IgD-negative memory B cell (primary cell): ENCODE measurements at regions not wholly inside any gene's neighbourhood (a gene's known extent, or its start where the extent isn't known, plus 50 kb on each side); places are given as distances from the start of the nearest gene placed in this dataset.
A peak's percentile ranks its signal among the peaks of the same experiment; 100 is the strongest.

ENCODE experiments used
- H3K27ac Mint-ChIP-seq, 3 donors: one replicate each; pipeline ENCODE4 v1.8.0; 2020 to 2022; ENCODE audit warnings: mild to moderate bottlenecking in 3 of 3, mixed read lengths in 3 of 3, moderate library complexity in 1 of 3
- H3K27me3 Mint-ChIP-seq: one replicate; pipeline ENCODE4 v1.8.0; 2021; ENCODE audit warnings: mixed read lengths
- H3K36me3 Mint-ChIP-seq: one replicate; pipeline ENCODE4 v1.8.0; 2020; ENCODE audit warnings: mild to moderate bottlenecking, mixed read lengths
- H3K4me1 Mint-ChIP-seq, 3 donors: one replicate each; pipeline ENCODE4 v1.8.0; 2020 to 2022; ENCODE audit warnings: mixed read lengths in 3 of 3, mild to moderate bottlenecking in 1 of 3
- H3K4me3 Mint-ChIP-seq, 4 donors: one replicate each; pipeline ENCODE4 v1.8.0; 2020 to 2022; ENCODE audit warnings: mild to moderate bottlenecking in 4 of 4, mixed read lengths in 4 of 4, moderate library complexity in 3 of 4
- H3K9me3 Mint-ChIP-seq, 3 donors: one replicate each; pipeline ENCODE4 v1.8.0; 2020 to 2021; ENCODE audit warnings: mixed read lengths in 3 of 3, mild to moderate bottlenecking in 1 of 3

DNA sequence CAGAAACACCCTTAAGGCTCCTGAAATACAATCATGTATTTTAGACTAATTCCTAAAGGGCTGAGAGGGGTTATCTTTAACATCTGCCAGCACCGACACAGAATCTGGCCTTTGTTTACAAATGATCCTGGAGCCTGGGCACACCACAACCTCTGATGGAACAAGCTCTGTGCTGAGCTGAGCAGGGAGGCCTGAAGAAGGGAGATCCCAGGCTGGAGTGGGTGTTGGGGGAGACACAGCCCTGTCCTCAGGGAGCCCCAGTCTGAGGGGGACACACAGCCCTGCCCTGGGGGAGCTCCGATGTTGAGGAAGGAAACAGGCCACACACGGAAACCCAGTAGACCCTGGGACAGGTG, 130.5 kb downstream of the VEGFA start:
- Mint-ChIP-seq H3K9me3 (peaks cover 0 to 3% (median 3%) of the 10 kb centered on the region in 3 donors), H3K27me3 (peaks cover 3% of the 10 kb centered on the region), H3K27ac (no peak overlapping the region), H3K4me3 (no peak overlapping the region), H3K4me1 (no peaks in the 10 kb centered on the region), H3K36me3 (no peaks in the 10 kb centered on the region)

DNA sequence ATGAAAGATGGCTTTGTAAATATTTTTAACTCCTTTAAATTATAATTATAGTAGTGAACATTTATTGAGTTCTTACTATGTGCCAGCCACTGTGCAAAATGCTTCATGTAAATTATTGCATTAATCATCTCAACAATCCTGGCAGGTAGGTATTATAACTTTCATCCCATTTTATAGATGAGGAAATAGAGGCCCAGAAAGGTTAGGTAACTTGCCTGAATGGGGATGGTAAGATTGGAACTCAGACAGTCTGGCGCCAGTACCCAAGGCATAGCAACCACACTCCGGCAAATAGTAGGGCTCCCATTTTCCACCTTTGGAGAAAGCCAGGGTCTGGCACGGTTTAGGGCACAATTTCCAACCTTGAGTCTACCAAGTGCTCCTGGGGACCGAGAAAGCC, 129.8 kb downstream of the VEGFA start:
- peaks cover 0 to 3% (median 3%) of the 10 kb centered on the region in 3 donors for H3K9me3 Mint-ChIP-seq
- H3K27me3 Mint-ChIP-seq, result peaks cover 3% of the 10 kb centered on the region
- no peak overlapping the region for H3K4me3 Mint-ChIP-seq
- H3K4me1 Mint-ChIP-seq, result no peaks in the 10 kb centered on the region
- no peak overlapping the region for H3K27ac Mint-ChIP-seq
- no peaks in the 10 kb centered on the region for H3K36me3 Mint-ChIP-seq

DNA sequence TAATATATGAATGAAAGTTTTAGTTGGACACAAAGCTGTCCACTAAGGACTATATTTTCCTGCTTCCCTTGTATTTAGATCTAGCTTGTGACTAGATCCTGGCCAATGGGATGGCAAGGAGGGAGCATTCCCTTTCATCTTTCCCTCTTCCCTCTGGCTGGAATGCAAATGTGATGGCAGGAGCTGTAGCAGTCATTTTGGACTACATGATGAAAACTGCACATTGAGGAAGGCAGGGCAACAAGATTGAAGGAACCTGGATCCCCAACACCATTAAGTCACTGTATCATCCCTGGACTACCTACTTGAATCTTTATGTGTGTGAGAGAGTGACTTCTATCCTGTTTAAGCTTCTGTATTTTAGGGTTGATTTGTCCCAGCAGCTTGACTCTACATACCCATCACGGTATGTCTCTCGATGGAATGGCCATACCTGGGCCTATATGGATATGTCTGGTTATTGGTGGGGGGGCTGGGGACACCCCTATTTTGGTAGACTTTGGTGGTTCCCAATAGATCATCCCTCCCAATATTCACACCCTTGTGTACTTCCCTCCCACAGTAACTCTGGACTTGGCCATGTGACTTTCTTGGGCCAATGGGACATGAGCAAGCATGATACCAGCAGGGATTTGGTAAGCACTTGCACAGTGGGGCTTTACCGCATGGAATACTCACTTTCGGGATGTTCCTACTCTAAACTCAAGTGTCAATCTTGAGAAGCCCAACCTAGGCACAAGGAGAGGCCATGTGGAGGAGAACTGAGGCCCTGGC, 128.5 kb downstream of the VEGFA start:
- H3K27me3 Mint-ChIP-seq, result peaks cover 3% of the 10 kb centered on the region
- peaks cover 0 to 3% (median 3%) of the 10 kb centered on the region in 3 donors for H3K9me3 Mint-ChIP-seq
- H3K4me1 Mint-ChIP-seq, result no peaks in the 10 kb centered on the region
- no peak overlapping the region for H3K4me3 Mint-ChIP-seq
- no peaks in the 10 kb centered on the region for H3K36me3 Mint-ChIP-seq
- H3K27ac Mint-ChIP-seq, result peak overlapping the region in 1 of 3 donors; percentile 63

DNA sequence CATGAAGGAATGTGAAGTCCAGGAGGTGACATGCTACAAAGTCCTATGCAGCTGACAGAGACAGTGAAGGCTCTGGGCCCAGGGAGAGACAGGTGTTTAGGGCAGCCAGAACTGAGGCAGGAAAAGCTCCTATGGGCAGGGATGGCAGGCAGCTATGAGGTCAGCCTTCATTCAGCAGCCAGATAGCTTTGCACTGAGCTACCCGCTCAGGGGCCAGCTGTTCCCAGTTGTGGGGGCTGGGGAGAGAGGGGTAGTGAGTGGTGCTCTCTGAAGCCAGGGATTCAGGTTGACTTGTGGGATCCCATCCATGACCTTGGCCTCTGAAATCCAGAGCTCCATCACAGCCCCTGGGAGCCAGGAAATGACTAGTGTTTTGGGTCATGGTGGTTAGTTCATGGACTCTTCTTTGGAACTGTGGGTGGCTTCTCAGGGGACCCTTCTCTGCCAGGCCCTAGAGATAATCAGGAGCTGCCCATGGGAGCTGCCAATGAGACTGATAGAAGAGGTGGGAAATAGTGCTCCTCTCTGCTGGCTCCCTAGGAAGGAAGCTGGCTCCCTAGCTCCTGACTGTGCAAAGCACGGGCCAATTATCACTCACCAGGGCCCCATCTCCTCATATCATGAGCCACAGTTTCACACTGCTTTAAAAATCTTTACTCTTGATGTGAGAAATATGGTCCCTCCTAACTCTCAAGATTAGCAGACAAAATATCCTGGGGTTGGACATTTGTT, 127.7 kb downstream of the VEGFA start:
- Mint-ChIP-seq H3K27ac (no peak overlapping the region), H3K4me3 (no peak overlapping the region), H3K4me1 (no peaks in the 10 kb centered on the region)

DNA sequence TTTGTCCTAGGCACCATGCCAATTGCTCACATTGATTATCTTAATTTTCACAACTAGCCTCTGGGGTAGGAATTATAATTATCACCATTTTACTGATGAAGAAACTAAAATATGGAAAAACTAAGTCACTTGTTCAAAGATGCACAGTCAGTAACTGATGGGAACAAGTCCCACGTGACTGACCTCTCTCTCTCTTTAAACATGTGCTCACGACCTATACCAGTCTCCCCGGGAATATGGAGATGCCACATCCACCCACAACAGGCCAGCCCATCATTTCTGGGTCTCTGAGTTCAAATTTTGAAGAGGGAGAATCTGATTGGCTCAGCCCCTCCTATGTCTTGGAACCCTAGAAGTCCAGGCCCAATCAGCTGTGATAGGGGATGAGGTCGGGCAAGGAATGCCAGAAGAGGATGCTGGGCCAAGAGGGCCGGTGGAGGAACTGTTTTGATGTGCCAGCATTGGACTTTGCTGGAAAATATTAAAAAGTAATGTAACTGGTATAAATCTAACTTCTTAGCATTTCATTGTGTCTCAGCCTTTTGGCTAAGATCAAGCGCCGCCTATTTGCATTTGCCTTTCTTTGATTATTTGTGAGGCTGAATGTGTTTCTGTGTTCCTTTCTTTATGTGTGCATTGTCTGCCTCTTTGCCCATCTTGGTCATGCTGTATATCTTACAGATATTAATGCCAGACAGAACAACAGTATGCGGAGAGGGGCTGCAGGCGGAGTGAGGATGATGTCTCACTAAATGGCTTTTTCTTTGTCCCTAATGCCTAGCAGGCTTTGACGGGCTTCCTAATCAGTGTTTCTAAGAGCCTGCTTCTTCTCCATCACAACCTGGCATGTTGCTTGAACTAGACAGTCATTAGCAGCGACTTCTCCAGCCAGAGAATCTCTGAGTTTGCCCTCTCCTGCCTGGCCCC, 126.6 kb downstream of the VEGFA start:
- no peaks in the 10 kb centered on the region for H3K4me1 Mint-ChIP-seq
- no peak overlapping the region for H3K4me3 Mint-ChIP-seq
- peaks cover 2% of the 10 kb centered on the region for H3K27me3 Mint-ChIP-seq
- H3K36me3 Mint-ChIP-seq, result no peaks in the 10 kb centered on the region
- peak overlapping the region in 1 of 3 donors; percentile 54 for H3K27ac Mint-ChIP-seq
- peaks cover 0 to 3% (median 3%) of the 10 kb centered on the region in 3 donors for H3K9me3 Mint-ChIP-seq

More for the DNA sequence above, 127.7 kb downstream of the VEGFA start:
- peaks cover 0 to 3% (median 3%) of the 10 kb centered on the region in 3 donors for H3K9me3 Mint-ChIP-seq
- peaks cover 3% of the 10 kb centered on the region for H3K27me3 Mint-ChIP-seq
- no peaks in the 10 kb centered on the region for H3K36me3 Mint-ChIP-seq

DNA sequence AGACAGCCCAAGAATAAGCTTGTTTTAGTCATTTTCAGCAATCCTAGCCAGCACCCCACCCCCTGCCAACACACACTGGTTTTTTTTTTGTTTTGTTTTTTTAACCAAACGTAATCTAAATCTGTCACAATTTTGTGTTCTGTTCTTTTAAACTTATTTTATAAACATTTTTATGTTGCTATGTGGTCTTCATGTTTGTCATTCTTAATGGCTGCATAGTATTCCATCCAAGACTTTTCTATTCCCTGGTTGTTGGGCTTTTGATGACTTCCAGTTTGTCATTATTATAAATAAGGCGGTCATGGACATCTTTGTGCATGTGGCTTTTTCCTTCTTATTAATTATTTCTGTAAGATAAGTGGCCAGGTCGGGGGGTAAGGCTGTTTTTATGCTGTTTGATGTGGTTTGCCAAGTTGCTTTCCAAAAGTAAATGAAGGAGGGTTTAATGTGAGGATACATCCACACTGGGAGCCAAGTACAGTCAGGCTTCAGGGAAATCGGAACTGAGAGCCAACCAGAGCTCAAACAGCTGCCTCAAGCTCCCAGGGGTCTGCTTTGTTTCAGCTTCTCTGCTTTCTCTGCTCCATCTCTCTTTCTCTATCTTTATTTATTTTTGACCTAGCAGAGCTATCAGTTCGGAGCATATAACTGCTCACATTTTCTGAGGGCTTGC, 125.8 kb downstream of the VEGFA start:
- peaks cover 0 to 3% (median 3%) of the 10 kb centered on the region in 3 donors for H3K9me3 Mint-ChIP-seq
- no peaks in the 10 kb centered on the region for H3K36me3 Mint-ChIP-seq
- peaks cover 5% of the 10 kb centered on the region for H3K27me3 Mint-ChIP-seq
- peak overlapping the region in 1 of 3 donors; percentile 54 for H3K27ac Mint-ChIP-seq
- no peaks in the 10 kb centered on the region for H3K4me1 Mint-ChIP-seq
- H3K4me3 Mint-ChIP-seq, result no peak overlapping the region

DNA sequence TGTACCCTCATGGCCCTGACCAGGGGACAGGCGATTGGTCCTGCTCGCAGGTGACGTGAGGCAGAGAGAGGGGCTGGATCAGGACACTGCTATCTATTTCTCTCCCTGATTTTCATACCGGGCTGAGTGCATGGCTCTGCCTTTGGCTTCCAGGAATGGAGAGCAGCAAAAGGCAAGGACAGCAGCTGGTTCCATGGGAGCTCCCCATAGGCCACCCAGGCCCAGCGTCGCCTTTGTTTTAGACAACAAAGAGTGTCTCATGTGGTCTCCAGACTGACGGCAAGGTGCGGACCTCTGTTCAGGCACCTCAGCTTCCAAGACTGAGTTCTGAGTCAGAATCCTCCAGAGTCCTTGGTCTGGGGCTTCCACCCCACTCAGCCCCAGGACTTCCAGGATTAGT, 123.1 kb downstream of the VEGFA start:
- no peak overlapping the region for H3K27ac Mint-ChIP-seq
- H3K4me1 Mint-ChIP-seq, result no peaks in the 10 kb centered on the region
- peaks cover 5% of the 10 kb centered on the region for H3K27me3 Mint-ChIP-seq
- H3K9me3 Mint-ChIP-seq, result no peaks in the 10 kb centered on the region
- no peak overlapping the region for H3K4me3 Mint-ChIP-seq
- H3K36me3 Mint-ChIP-seq, result no peaks in the 10 kb centered on the region

DNA sequence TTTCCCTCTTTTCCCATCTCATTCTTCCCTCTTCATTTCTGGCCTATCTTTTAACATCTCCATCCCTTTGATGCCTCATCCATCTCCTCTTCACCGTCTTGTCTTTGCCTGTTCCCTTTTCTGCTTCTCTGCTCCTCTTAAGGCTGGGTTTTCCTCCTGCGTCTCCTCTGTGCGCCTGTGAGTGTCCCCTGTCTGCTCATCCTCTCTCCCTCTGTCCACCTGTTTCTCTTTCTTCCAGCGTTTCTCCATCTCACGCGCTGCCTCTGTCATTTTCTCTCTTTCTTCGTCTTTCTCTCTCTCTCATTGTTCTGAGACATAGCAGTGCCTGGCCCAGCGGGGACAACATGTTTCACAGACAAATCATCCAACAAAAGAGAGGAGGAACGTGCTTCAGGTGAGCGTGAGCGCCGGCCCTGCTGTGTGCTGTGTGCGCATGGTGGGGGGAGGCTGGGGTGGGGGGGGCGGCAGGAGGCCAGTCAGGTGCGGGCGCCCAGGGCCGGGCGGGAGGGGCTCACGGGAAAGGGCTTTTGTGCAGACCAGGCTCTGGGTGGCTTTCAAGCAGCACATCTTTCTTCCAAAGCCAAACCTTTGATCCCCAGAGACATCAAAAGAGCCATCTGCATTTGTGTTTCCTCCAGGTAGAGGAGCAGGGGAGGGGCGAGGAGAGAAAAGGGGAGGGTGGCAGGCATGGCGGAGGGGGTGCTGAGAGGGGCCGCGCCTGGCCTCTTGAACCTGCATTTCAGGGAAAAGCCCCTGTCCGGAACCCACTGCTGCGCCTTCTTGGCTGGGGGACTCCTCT, 121.3 kb downstream of the VEGFA start:
- Mint-ChIP-seq H3K27ac (peak overlapping the region in 1 of 3 donors; percentile 86), H3K9me3 (no peaks in the 10 kb centered on the region), H3K4me3 (no peak overlapping the region), H3K27me3 (peaks cover 7% of the 10 kb centered on the region), H3K4me1 (no peaks in the 10 kb centered on the region), H3K36me3 (no peaks in the 10 kb centered on the region)

DNA sequence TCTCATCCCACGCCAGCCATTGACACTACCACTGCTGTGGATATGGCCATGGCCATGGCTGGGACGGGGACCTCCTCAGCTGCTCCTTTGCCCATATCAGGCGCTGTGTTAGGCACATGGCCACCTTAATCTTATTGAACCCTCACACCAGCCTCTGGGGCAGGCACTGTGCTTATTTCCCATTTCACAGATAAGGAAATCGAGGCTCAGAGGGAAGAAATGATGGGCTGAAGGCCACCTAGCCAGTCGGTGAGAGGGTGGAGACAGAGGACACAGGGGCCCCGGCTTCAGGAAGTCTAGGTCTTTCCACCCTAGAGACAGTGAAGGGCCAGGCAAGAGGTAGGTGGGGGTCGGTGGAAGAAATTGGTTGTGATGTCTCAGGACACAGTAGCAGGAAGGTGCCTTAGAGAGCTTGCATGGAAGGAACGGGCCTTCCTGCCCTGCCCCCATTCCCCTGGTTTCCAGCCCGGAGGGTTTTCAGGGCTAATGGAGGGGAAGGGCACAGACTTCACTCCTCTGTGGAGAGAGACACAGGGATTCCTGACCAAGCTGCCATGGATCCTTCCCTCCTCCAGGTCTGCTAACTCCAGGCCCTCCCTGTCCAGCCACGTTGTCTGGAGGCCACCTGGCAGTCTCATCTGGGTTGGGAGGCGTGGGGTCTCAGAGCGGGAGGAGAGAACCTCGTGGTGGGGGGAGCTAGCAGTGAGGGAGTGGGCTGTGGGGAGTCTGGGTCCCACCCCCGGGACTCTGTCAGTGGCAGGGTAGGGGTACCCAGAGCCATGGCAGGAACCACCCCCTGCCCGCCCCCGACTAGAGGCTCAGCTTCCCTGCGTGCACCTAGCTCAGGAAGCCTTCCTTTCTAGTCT, 120.4 kb downstream of the VEGFA start:
- H3K27ac Mint-ChIP-seq, result no peak overlapping the region
- no peaks in the 10 kb centered on the region for H3K4me1 Mint-ChIP-seq
- H3K4me3 Mint-ChIP-seq, result no peak overlapping the region
- H3K36me3 Mint-ChIP-seq, result no peaks in the 10 kb centered on the region
- H3K9me3 Mint-ChIP-seq, result no peaks in the 10 kb centered on the region
- H3K27me3 Mint-ChIP-seq, result peaks cover 5% of the 10 kb centered on the region

DNA sequence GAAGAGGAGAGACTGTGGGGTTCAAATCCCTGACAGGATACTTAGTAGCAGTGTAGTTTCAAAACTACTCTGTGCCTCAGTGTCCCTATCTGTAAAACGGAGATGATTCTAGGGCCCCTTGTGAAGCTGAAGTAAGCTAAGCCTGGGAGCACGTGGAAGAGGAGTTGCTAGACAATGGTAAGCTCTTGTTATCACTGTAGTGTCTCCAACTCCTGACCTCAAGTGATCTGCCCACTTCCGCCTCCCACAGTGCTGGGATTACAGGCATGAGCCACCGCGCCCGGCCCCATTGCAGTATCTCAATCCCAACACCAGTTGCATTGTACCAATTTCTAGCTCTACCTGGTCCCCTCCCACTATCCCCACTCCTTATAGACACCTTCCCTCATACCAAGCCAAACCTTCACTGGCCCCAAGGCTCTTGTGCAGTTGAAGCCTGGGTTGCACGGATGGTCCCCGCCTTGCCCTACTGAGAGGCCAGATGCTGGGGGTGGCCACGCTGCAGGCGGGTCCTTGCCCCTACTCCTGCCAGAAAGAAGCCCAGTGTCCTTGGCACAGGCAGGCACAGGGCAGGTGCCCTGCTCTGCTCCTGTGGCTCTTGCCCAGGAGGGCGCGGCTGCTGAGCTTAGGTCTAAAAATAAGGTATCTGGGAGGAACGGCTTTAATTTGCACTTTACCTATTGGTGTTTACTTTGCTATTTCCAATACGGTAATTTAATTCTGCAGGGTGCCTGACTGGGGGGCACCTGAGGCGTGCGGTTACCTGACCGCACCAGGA, 118.1 kb downstream of the VEGFA start:
- Mint-ChIP-seq H3K4me1 (peaks cover 0 to 3% (median 2%) of the 10 kb centered on the region in 3 donors), H3K27me3 (peaks cover 5% of the 10 kb centered on the region), H3K27ac (no peak overlapping the region), H3K4me3 (no peak overlapping the region), H3K36me3 (no peaks in the 10 kb centered on the region), H3K9me3 (no peaks in the 10 kb centered on the region)

DNA sequence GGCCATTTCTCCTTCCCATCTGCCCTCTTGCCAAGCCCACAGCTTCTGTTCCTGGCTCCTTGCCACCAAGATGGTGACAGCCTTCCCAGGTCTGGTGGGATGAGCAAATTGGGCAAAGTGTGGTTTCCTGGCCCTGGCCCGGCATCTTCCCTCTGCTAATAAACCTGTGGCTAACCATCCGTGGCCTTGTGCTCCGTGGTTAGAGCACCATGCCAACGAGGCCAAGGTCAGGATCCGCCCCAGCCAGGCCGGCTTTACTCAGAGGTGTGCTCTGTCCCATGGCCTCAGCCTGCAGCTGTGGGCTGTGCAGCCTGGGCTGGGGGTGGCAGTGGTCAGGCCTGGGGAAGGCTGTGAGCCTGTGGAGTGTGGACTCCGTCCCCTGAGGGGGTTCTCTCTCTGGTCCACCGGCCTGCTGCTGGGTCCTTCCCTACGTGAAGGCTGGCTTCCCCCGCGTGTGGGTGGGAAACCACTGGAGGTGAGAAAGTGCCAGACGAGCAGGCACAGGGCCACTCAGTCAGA, 117.4 kb downstream of the VEGFA start:
- Mint-ChIP-seq H3K4me1 (peaks cover 0 to 3% (median 2%) of the 10 kb centered on the region in 3 donors), H3K27ac (no peak overlapping the region), H3K27me3 (peaks cover 5% of the 10 kb centered on the region), H3K9me3 (peaks cover 0 to 3% (median 0%) of the 10 kb centered on the region in 3 donors), H3K36me3 (no peaks in the 10 kb centered on the region), H3K4me3 (no peak overlapping the region)

DNA sequence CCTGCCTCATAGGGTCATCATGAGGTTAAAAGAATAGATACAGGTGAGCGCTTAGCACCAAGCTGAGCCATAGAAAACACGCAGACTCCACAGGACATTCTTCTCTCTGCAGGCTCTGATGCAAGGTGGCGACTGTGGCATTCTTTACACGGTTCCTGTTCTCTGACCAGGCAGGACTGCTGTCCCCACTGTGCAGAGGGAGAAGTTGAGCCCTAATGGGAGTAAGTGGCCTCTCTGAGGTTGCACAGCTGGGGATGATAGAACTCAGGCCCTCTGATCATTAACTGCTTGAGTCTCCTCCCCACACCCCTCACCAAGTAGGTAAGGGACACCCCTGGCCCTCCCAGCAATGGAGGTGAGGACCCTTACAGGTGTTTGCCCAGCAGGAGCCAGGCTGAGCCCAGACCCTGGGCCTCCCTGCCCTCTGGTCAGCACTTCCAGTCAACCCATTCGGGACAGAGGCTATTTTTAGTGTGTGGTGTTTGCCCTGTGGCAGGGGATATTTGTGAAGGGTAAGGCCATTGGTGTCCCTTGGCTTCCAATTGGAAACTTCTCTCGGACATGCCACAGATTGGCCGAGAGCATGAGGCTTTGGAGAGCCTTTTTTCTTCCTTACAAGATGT, 116.8 kb downstream of the VEGFA start:
- Mint-ChIP-seq H3K36me3 (no peaks in the 10 kb centered on the region), H3K27ac (no peak overlapping the region), H3K4me3 (no peak overlapping the region), H3K9me3 (peaks cover 0 to 3% (median 0%) of the 10 kb centered on the region in 3 donors), H3K4me1 (peaks cover 0 to 3% (median 2%) of the 10 kb centered on the region in 3 donors), H3K27me3 (peaks cover 5% of the 10 kb centered on the region)
